ENCODE measurements at regions not wholly inside any gene's neighbourhood (a gene's known extent, or its start where the extent isn't known, plus 50 kb on each side); places are given as distances from the start of the nearest gene placed in this dataset.

- TF ChIP-seq CTCF (conservative IDR thresholded peaks at IDR 0.05) (no peak), ZFX (IDR thresholded peaks at IDR 0.05) (no peak)
Observed at GRCh38 chr10:32155075-32155516, 98.9 kb upstream of the KIF5B start.
